ENCODE measurements at regions not wholly inside any gene's neighbourhood (a gene's known extent, or its start where the extent isn't known, plus 50 kb on each side); places are given as distances from the start of the nearest gene placed in this dataset.

DNA sequence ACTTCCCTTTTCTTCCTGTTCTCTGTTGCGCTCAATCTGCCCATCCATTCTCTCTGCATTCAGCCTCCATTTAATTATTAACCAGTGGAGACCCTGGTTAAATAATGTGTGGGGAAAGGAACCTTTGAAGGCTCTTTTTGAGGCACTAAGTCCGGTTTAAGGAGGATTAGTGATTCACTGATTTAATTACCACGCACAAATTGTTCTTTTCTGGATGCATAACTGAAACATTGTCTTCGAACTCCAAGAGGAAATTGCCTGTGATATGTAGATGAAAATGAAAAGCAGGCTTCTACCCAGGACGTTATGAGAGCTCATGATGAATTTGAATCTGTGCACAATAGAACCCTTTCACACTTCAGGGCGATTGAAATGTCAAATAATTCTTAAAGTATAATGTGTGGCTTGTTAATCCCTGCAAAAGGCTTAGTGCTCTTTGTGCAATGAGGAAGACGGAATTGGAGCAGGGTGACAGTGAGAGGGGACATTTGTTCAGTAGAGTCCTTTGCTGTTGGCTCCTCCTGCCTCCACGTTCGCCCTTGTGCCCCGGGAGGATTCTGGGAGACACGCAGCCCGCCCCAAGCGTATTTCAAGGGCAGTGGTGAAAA, 51.1 kb upstream of the ZNF236 start:
- peak; percentile 40 for DNase-seq

DNA sequence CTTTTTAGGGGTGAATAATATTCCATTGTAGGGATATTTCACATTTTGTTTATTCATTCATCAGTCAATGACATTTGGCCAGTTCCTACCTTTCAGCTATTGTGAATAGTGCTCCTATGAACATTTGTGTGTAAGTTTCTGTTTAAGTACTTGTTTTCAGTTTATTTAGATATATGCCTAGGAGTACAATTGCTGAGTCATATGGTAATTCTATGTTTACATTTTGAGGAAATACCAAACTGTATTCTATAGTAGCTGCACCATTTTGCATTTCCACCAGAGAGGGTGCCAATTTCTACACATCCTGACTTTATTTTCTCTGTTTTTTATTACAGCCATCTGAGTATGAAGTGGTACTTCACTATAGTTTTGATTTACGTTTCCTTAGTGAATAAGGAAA, 54.4 kb upstream of the ZNF236 start:
- peak; percentile 46 for DNase-seq

DNA sequence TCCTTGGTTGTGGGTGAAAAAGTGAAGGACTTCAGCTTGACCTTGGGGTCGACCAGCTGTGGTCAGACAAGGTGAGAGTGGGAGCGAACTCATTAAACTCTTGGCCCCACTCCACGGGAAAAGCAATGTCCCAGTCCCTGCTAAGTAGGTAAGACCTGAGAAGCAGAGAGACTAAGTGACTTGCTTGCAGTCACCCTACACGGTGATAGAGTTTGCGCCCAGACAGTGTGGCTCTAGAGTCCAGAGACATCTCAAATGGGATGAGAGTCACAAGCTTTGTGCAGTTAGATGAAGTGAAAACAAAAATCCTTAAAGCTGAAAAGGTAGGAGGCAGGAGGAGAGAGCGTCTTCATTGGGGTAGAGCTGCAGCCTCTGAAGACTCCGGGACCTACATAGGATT, 55.9 kb upstream of the ZNF236 start:
- DNase-seq, result no peak

DNA sequence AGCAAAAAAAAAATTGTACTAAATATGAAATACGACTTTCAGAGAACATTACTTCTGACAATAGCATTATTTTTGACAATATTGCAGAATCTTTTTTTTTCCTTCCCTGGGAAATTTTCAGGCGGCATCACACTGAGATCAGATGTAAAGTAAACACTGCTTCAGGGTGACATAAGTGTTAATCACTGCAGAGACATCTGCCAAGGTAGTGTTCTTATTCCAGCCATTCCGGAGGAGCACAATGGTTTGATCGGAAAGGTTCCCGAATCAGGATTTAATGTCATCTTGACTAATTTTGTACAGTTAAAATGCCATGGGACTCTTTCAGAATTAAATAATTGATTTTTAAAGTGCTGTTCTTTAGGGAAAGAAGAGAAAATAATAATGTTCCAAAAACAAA, 56.7 kb upstream of the ZNF236 start:
- DNase-seq, result peak; percentile 48

DNA sequence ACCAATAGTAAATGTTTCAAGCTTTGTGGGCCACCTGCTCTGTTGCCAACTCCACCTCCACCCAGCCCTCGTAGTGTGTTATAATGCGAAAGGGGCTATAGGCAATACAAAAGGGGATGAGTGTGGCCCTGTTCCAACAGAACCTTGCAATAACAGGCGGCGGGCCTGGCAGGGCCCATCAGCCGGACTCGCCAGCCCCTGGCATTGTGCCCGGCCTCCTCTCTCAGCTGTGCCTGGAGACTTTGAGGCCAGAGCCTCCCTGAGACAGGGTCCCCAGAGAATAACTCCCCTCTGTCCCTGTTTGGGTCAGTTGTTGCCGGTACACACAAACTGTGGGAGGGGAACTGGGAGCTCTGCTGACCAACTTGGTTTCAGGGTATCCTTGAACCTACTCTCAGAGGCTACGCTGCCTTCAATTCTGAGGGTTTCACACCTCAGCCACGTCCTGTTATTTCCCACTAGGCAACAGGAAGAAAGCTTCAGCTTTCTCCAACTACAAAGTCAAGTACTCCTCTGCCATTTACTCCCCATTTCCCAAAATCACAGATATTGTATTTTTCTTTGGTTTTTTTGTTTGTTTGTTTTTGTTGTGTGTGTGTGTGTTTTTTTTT, 58.0 kb upstream of the ZNF236 start:
- DNase-seq, result no peak

DNA sequence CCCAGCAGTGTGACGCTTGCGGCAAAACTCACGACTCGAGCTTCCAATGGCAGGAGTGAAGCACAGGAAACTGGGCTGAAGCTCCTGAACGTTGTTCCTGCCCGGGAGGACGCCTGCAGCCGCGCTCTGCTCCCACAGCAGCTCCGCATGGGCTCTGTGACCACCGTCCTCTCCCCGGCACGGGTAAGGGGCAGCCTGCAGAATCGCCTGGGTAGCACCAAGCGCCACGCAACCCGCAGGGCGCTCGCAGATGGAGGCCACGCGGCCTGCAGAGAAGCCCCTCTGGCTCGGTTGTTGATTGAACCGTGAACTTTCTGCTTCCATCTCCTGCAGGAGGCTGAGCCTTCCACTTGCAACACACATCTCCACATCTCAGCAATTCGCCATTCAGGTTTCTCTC, 63.3 kb upstream of the ZNF236 start:
- no peak for DNase-seq

DNA sequence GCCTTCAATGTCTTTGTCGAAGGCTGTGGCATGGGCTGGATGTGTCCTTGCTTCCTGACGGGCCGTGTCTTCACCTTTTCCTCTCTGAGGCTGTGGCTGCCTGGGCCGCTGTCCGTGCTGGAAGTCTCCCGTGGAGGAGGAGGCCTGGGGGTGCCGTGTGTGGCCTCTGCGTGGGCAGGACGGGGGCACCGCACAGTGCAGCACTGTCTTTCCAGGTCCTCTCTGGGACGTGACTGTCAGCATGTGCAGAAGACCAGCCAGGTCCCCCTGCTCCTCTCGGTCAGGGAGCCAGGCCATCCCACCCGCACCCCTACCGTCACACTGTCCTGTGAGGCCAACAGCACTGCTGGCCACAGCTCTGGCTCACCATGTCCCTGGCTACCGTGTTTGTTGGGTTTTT, 64.4 kb upstream of the ZNF236 start:
- no peak for DNase-seq

DNA sequence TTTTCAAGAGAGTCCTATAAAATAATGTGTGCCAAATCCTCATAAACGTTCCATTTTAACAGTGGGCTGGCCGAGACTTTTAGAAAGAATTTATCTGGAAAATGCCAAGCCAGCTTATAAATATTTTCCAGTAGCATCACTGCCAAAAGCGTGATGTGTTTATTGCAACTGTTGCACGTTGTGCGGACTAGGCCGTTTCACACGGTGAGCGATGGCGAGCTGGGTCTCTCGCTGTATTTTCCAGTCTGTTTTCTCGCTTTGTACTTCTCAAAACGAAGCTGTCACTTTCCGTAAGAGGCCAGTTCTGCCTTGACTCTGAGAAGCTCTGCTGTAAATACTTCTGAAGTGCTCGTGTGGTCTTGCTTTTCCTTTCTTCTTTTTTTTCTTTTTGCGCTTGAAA, 65.0 kb upstream of the ZNF236 start:
- no peak for DNase-seq

DNA sequence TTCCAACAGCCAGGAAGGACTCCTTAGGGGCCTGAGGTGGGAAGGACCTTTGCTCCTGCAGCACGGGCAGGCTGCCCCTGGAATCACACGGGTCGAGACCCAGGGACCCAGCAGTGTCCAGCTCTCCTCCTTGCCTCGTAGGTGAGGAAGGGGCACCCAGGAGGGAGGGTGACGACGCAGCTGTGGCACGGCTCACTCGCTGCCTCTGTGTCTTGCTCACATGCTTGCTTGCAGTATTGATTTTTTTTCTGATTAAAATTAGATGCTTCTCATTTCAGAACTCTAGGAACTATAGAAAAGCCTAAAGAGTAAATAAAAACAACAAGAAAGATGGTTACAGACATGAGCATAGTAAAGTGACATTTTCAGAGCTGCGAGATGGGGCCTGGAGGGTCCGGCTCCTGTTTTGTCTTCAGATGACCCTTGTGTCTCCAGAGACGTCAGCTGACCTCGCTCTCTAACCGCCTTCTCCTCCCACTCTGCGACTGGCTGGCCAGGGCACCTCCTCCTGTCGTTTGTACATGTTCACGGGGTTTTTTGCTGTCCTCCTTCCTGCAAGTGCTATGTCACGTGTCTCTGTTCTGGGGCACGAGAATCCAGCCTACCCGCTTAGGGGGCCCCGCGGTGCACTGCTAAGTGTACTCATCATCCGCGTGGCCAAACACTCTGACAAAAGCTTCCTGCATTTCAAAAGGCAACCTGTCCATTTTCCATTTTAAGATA, 65.7 kb upstream of the ZNF236 start:
- DNase-seq, result peak; percentile 51

DNA sequence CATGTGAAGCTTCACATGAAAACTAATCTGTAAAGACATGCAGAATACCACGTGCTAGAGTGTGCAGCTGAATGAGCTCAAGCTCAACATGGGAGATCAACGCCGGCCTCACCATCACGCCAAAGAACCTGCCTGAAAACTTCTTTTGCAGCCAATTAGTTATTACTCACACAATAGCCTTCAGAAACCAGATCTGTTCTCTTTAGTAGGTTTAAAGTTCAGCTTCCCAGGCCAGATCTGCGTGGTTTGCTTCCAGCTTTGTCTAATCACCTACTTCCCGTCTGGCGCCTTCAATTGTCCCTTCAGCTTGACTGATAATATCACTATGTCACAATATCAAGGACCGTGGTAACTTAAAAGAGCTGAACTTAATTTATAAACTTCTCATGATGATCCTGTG, 68.0 kb upstream of the ZNF236 start:
- no peak for DNase-seq

DNA sequence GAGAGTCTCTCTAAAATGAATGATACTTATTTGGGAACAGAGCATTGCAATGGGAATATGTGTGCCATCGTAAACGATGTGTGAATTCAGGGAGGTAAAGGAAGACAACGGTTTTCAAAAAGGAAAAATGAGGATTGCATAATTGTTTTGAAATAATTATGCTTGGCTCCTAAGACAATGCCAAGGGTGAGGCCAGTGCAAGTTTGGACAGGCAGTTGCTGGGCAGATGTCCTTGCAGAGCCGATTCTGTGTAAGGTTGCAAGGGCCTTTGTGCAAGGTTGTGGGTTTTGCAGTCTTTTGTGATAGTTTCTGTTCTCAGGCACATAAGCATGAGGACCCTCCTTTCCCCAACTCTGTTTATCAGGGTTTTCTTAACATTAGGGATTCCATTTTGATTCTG, 70.0 kb upstream of the ZNF236 start:
- no peak for DNase-seq

DNA sequence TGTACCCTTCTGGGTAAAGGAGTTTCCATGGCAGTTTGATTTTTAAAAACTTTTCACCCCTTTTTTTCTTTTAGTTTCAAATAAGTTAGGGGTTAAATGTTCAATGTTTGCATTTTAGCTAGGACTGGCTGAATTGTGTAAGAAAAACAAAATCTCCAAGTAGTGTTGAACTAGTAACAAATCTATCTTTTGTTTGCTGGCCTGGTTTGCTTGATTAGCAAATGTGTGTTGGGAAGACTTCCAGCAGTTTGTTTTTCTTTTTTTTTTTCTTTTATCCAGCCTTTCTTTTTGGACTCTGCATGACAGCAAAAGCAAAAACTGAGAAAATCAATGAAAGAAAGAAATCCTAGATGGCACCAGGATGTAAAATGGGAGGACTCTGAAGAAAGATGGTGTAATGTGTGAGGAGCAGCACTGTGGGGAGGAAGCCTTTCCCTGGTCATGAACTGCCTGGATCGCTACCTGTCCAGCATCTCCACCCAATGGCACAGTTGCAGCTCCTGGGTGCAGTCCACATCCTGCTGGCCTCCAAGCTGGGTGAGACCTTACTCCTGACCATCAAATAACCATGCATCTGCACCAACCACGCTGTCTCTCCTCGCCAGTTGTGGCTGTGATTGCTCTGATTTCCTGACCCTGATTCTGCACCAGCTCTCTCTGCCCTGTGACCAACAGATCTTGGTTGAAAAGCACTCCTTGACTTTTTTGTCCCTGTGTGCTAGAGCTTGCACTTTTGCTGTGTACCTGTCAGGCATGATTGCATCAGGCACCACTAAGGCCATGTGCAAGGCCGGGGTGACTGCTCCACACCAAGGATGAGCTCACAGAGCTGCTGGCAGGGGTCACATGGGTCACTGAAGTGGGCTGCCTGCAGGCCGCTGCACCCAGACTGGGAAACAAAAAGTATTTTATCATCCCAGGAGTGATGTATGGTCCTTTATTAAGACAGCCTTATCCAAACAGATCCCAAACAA, 71.2 kb upstream of the ZNF236 start:
- no peak for DNase-seq

DNA sequence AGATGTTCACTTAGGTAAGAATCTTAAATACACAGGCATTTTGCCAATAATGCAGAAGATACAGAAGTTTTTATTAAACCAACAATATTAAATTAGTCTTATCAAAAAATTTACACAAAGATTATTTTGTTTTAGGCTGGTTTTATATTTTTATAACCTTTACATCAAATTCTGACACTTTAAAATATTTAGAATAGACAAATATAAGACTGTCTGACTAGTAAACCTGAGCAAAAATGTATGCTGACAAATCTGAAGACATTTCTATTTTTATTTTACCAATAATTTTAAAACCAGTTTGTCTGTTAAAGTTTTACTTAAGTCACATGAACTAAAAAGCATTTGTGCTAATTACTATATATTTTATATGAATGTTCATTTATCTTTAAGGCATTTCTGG, 72.1 kb upstream of the ZNF236 start:
- no peak for DNase-seq

DNA sequence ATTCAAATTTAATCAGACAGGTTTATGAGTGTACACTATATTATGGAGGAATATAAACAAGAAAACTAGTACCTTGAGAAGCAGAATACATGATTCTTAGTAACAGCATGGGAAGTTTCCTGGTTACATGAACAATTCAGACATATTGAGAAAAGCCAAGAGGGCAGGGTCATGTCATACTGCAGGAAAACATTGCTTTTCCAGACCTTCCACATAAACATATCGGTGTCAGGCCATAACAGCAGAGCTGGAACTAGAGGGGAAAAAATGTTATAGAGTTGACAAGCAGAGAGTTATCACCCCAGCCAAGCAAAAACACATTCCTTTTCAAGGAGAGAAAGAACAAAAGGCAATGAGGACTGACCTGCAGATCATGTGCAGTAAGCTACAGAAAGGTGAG, 74.7 kb upstream of the ZNF236 start:
- no peak for DNase-seq

DNA sequence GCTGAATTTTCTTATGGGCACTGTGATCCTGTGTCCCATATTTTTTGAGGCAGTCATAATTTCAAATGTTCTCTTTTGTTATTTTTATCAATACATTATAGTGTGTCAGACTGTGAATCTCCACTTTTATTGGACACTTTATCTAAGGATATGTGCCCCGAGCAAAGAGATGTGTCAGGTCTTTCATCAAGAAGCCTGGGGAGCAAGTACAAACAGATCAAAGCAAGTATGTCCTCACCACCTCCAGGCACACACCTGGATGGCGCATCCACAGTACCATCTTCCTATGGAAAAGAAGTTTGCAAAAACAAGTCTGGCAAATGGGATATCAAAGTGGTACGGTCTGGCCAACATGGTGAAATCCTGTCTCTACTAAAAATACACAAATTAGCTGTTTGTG, 81.0 kb upstream of the ZNF236 start:
- DNase-seq, result no peak

DNA sequence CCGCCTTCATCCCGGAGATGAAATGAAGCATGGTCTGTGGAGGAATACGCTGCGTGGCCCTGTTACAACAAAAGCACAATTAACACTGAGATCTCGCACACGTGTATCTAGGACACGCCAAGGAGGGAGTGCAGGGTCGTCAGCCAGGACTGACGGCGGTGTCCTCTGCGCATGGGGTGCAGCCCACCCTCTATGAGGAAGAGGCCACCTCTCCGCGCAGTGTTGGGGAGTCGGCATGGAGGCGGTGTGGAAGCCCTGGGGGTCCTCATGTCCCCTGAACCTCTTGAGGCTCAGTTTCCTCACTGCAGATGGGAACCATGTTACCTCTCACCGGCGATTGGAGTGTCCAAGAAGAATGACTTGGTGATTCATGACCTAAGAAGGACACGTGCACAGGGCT, 86.0 kb upstream of the ZNF236 start:
- DNase-seq, result no peak

DNA sequence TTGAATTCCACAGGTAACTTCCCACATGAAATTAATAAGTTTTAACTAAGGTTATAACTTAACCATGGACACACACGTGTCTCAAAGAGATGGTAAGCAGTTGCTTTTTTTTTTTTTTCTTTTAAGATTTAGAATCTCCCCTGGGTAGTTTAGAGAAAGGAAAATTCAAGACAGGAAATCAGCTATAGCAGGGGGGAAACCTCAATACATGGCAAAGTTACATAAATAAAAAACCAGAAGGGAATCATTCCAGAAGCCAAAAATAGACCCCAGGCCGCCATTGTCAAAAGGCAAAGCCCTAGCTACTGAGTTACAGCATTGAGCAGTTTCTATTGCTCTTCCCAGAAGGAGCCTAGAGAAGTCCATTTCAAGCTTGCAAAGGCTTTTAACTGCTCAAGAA, 91.5 kb upstream of the ZNF236 start:
- DNase-seq, result no peak

DNA sequence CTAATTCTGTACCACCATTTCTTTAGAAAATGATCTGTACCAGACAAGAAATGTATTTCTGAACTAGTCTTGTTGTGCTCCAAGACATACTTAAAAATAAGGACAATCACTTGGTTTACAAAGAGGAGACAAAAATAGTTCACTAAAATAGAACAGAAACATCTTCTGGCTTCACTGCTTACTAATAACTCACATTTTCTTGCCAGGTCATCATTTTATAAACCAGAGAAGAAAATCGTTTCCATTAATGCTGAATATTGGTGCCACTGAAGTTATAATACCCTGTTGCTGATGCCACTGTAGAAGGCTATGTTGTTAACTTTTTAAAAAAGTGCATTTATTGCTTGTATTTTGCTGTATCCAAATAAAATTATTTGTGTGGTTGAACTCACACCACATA, 94.8 kb upstream of the ZNF236 start:
- no peak for DNase-seq

DNA sequence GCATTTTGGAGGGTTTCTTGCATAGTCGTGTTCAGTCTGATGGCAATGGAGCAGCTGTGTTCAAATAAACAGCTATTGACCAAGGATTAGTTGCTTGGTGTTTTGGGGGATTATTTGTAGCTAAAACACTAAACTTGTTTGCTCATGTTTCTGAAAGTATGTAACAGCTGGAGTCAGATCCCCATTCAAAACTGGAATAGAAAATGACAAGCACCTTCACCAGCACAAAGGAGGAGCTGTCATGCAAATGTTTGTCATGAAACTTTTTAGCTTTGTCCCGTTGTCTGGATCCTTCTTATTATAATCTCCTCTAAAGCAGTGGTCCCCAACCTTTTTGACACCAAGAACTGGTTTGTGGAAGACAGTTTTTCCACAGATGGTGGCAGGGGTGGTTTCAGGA, 96.9 kb upstream of the ZNF236 start:
- DNase-seq, result no peak

DNA sequence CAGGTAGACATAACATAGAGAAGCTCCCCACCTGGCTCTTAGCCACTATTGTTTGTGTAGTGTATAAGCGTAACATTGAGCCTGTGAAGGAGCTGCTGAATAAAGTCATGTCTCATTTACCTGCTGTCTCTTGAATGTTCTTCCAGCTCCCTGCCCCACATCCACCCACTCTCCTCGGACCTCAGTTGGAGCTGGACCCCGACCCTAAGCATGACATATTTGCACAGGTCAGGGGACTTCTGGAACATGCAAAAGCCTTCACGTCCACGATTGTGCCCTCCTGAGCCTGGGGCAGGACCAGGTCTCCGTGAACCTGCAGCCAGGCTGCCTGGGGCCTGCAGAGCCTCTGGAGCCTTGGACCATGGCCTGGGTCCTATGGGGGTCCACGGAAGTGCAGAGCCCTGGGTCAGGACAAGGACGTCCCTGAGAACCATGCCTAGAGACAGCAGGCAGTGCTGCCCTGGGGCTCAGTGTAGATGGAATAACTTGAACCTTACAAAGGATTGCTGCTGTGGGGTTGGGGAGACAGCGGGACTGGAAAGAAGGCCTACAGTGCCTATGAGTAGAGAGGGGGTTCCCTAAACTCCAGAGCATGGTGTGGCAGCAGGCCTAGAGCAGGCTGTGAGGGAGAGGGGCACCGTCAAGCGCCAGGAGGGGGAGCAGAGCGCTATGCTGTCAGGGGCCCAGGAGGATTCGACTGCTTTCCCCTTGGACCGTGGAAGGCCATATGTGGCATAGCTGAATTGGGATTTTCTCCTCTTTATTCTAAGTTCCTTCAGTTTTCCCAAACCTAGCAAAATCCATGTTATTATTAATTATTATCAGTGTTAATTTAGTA, 99.9 kb upstream of the ZNF236 start:
- DNase-seq, result no peak

DNA sequence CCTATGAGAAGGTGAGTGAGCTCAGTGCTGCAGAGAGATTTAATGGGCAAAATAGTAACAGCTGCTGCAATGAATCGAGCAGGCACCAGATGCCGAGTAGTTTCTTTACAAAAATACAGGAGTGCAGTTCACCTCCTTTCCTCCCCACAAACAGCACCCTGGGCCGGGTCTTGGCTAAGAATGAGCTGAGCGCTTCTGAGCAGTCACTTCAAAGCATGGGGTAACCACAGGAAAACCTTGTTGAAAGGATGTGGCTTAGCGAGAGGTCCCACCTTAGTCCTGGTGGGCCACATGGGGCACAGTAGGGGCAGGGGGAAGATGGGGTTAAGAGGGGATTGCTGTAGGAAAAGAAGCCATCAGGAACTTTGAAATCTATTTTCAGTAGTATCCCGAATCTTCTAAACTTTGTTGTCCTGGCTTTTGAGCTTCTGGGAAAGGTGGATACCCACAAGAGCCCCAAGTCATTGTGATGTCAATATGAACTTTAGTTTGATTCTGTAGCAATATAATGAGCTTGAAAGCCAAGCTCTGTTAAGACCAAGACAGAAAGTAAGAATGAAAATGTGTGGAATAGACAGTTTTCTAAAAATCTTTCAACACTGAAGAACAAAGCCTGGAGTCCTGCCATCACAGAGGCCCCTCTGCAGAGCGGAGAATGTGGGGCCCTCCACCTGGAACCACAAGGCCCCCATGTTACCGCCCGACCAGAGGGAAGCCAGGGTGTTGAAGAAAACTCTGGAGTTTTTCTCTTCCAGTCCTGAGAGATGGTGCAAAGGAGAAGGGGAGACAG, 101.0 kb upstream of the ZNF236 start:
- no peak for DNase-seq

DNA sequence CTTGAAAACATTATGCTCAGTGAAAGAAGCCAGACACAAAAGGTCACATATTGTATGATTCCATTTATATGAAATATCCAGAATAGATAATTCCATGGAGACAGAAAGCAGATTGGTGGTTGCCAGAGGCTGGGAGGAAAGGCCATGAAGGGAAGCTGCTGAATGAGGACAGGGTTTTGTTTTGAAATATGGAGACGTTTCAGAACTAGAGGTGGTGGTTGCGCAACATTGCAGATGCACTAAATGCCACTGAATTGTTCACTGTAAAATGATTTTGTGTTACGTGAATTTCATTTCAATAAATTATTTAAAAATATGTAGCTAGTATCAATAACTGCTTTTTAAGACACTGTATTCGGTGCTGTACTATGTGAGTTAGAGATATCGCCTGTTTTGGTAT, 101.7 kb upstream of the ZNF236 start:
- no peak for DNase-seq
